ENCODE measurements at regions not wholly inside any gene's neighbourhood (a gene's known extent, or its start where the extent isn't known, plus 50 kb on each side); places are given as distances from the start of the nearest gene placed in this dataset.

- no peak overlapping the region for H3K18ac ChIP-seq (ENCODE audit: low read depth in 1 of 2, low read length in 2 of 2)
- H2AK5ac ChIP-seq (ENCODE audit: low read length, severe bottlenecking), result no peak overlapping the region
- no peak overlapping the region for H3K4me3 ChIP-seq (ENCODE audit: insufficient read depth in 1 of 2, low read depth in 1 of 2, low read length in 2 of 2)
- H3K23ac ChIP-seq (ENCODE audit: low read length in 2 of 2), result no peak overlapping the region
- H3K9me3 ChIP-seq (ENCODE audit: control insufficient read depth, low read length), result no peaks in the 10 kb centered on the region
- no peak overlapping the region for H3K27ac ChIP-seq (ENCODE audit: low read length, poor library complexity, severe bottlenecking)
- no peak overlapping the region for H3K4me2 ChIP-seq (ENCODE audit: low read length, poor library complexity, severe bottlenecking)
- H2BK12ac ChIP-seq (ENCODE audit: low read length in 2 of 2), result no peak overlapping the region
- 47% methylated on average over 2 of the region's 2 CpGs for WGBS
- H3K27me3 ChIP-seq (ENCODE audit: control insufficient read depth in 1 of 2, insufficient read depth in 1 of 2, low read length in 2 of 2), result no peaks in the 10 kb centered on the region
- H3K79me1 ChIP-seq (replicated peaks; ENCODE audit: low read length, poor library complexity, severe bottlenecking), result no peaks in the 10 kb centered on the region
- no peak for DNase-seq
- H3K9ac ChIP-seq (ENCODE audit: low read length), result no peak overlapping the region
- no peak overlapping the region for H3K4ac ChIP-seq (ENCODE audit: low read depth in 1 of 2, low read length in 2 of 2)
- H2BK120ac ChIP-seq (ENCODE audit: low read depth, low read length), result no peak overlapping the region
- no peaks in the 10 kb centered on the region for H3K36me3 ChIP-seq (ENCODE audit: control insufficient read depth in 1 of 2, insufficient read depth in 2 of 2, low read depth in 1 of 2, low read length in 2 of 2)
- no peak overlapping the region for H2BK5ac ChIP-seq (ENCODE audit: low read depth, low read length, poor library complexity, severe bottlenecking)
- no peak overlapping the region for H2AFZ ChIP-seq (ENCODE audit: low read depth, low read length)
- no peak overlapping the region for H2BK15ac ChIP-seq (ENCODE audit: low read depth, poor library complexity, severe bottlenecking)
- H3K14ac ChIP-seq (ENCODE audit: low read length in 2 of 2), result no peak overlapping the region
- H4K91ac ChIP-seq (ENCODE audit: low read length), result no peak overlapping the region
- H3K4me1 ChIP-seq (ENCODE audit: control insufficient read depth, insufficient read depth, low read depth, low read length), result no peaks in the 10 kb centered on the region
- H4K8ac ChIP-seq (ENCODE audit: low read length), result no peak overlapping the region
Observed at GRCh38 chr11:82082976-82083375, 650.7 kb downstream of the FAM181B start.

- Histone ChIP-seq H2AFZ (ENCODE audit: low read depth, low read length) (no peak overlapping the region), H3K4ac (ENCODE audit: low read depth in 1 of 2, low read length in 2 of 2) (no peak overlapping the region), H3K4me2 (ENCODE audit: low read length, poor library complexity, severe bottlenecking) (no peak overlapping the region), H3K14ac (ENCODE audit: low read length in 2 of 2) (no peak overlapping the region), H2BK120ac (ENCODE audit: low read depth, low read length) (no peak overlapping the region), H3K27ac (ENCODE audit: low read length, poor library complexity, severe bottlenecking) (no peak overlapping the region), H3K27me3 (ENCODE audit: control insufficient read depth in 1 of 2, insufficient read depth in 1 of 2, low read length in 2 of 2) (no peaks in the 10 kb centered on the region), H2BK12ac (ENCODE audit: low read length in 2 of 2) (no peak overlapping the region), H4K8ac (ENCODE audit: low read length) (no peak overlapping the region), H3K4me1 (ENCODE audit: control insufficient read depth, insufficient read depth, low read depth, low read length) (no peaks in the 10 kb centered on the region), H3K79me1 (replicated peaks; ENCODE audit: low read length, poor library complexity, severe bottlenecking) (no peaks in the 10 kb centered on the region), H3K4me3 (ENCODE audit: insufficient read depth in 1 of 2, low read depth in 1 of 2, low read length in 2 of 2) (no peak overlapping the region), H3K36me3 (ENCODE audit: control insufficient read depth in 1 of 2, insufficient read depth in 2 of 2, low read depth in 1 of 2, low read length in 2 of 2) (no peaks in the 10 kb centered on the region), H4K91ac (ENCODE audit: low read length) (no peak overlapping the region), H3K23ac (ENCODE audit: low read length in 2 of 2) (no peak overlapping the region), H2BK5ac (ENCODE audit: low read depth, low read length, poor library complexity, severe bottlenecking) (no peak overlapping the region), H2BK15ac (ENCODE audit: low read depth, poor library complexity, severe bottlenecking) (no peak overlapping the region), H2AK5ac (ENCODE audit: low read length, severe bottlenecking) (no peak overlapping the region), H3K18ac (ENCODE audit: low read depth in 1 of 2, low read length in 2 of 2) (no peak overlapping the region), H3K9me3 (ENCODE audit: control insufficient read depth, low read length) (no peaks in the 10 kb centered on the region), H3K9ac (ENCODE audit: low read length) (no peak overlapping the region)
- WGBS, result 76% methylated on average over 2 of the region's 2 CpGs
- no peak for DNase-seq
Observed at GRCh38 chr11:82080160-82080559, 653.5 kb downstream of the FAM181B start.

DNA sequence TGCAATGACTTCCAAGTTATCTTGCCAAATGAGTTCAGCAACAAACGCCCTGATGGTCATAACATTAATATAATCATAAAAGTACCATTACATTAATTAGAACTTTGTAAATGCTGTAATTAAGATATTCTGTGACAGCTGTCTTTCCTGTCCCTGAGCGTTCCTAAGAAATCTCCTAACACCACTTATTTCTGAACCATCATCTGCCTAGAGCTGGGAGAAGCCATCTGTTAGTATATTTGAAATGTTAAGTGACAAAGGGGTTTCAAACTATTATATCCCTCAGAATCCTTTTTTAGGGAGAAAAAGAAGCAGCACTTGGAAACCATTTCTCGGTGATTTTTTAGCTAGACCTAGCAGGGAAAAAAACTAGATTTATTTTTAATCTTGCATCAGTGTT, 657.5 kb downstream of the FAM181B start:
- H2AFZ ChIP-seq (ENCODE audit: low read depth, low read length), result no peak overlapping the region
- H2BK12ac ChIP-seq (ENCODE audit: low read length in 2 of 2), result no peak overlapping the region
- H3K27ac ChIP-seq (ENCODE audit: low read length, poor library complexity, severe bottlenecking), result no peak overlapping the region
- no peak overlapping the region for H3K4ac ChIP-seq (ENCODE audit: low read depth in 1 of 2, low read length in 2 of 2)
- H2AK5ac ChIP-seq (ENCODE audit: low read length, severe bottlenecking), result no peak overlapping the region
- DNase-seq, result no peak
- H3K23ac ChIP-seq (ENCODE audit: low read length in 2 of 2), result no peak overlapping the region
- H2BK120ac ChIP-seq (ENCODE audit: low read depth, low read length), result no peak overlapping the region
- no peak overlapping the region for H3K14ac ChIP-seq (ENCODE audit: low read length in 2 of 2)
- 71% methylated on average over 1 of the region's 3 CpGs for WGBS
- no peaks in the 10 kb centered on the region for H3K4me1 ChIP-seq (ENCODE audit: control insufficient read depth, insufficient read depth, low read depth, low read length)
- H3K27me3 ChIP-seq (ENCODE audit: control insufficient read depth in 1 of 2, insufficient read depth in 1 of 2, low read length in 2 of 2), result no peaks in the 10 kb centered on the region
- no peak overlapping the region for H2BK15ac ChIP-seq (ENCODE audit: low read depth, poor library complexity, severe bottlenecking)
- no peak overlapping the region for H4K91ac ChIP-seq (ENCODE audit: low read length)
- H3K79me1 ChIP-seq (replicated peaks; ENCODE audit: low read length, poor library complexity, severe bottlenecking), result no peaks in the 10 kb centered on the region
- no peaks in the 10 kb centered on the region for H3K36me3 ChIP-seq (ENCODE audit: control insufficient read depth in 1 of 2, insufficient read depth in 2 of 2, low read depth in 1 of 2, low read length in 2 of 2)
- no peak overlapping the region for H3K4me3 ChIP-seq (ENCODE audit: insufficient read depth in 1 of 2, low read depth in 1 of 2, low read length in 2 of 2)
- no peak overlapping the region for H3K4me2 ChIP-seq (ENCODE audit: low read length, poor library complexity, severe bottlenecking)
- no peak overlapping the region for H3K18ac ChIP-seq (ENCODE audit: low read depth in 1 of 2, low read length in 2 of 2)
- H3K9me3 ChIP-seq (ENCODE audit: control insufficient read depth, low read length), result no peaks in the 10 kb centered on the region
- H2BK5ac ChIP-seq (ENCODE audit: low read depth, low read length, poor library complexity, severe bottlenecking), result no peak overlapping the region
- no peak overlapping the region for H4K8ac ChIP-seq (ENCODE audit: low read length)
- no peak overlapping the region for H3K9ac ChIP-seq (ENCODE audit: low read length)

GRCh38 chr11:82059505-82059904, 674.2 kb downstream of the FAM181B start:
- H3K4me1 ChIP-seq (ENCODE audit: control insufficient read depth, insufficient read depth, low read depth, low read length), result no peaks in the 10 kb centered on the region
- DNase-seq, result no peak
- H3K4ac ChIP-seq (ENCODE audit: low read depth in 1 of 2, low read length in 2 of 2), result no peak overlapping the region
- H3K4me3 ChIP-seq (ENCODE audit: insufficient read depth in 1 of 2, low read depth in 1 of 2, low read length in 2 of 2), result no peak overlapping the region
- H3K14ac ChIP-seq (ENCODE audit: low read length in 2 of 2), result no peak overlapping the region
- no peak overlapping the region for H4K8ac ChIP-seq (ENCODE audit: low read length)
- no peak overlapping the region for H2BK120ac ChIP-seq (ENCODE audit: low read depth, low read length)
- H3K27ac ChIP-seq (ENCODE audit: low read length, poor library complexity, severe bottlenecking), result no peak overlapping the region
- H2AK5ac ChIP-seq (ENCODE audit: low read length, severe bottlenecking), result no peak overlapping the region
- no peak overlapping the region for H2AFZ ChIP-seq (ENCODE audit: low read depth, low read length)
- no peak overlapping the region for H3K18ac ChIP-seq (ENCODE audit: low read depth in 1 of 2, low read length in 2 of 2)
- H3K9ac ChIP-seq (ENCODE audit: low read length), result no peak overlapping the region
- no peak overlapping the region for H3K4me2 ChIP-seq (ENCODE audit: low read length, poor library complexity, severe bottlenecking)
- no peak overlapping the region for H2BK15ac ChIP-seq (ENCODE audit: low read depth, poor library complexity, severe bottlenecking)
- no peak overlapping the region for H2BK12ac ChIP-seq (ENCODE audit: low read length in 2 of 2)
- no peaks in the 10 kb centered on the region for H3K27me3 ChIP-seq (ENCODE audit: control insufficient read depth in 1 of 2, insufficient read depth in 1 of 2, low read length in 2 of 2)
- H3K79me1 ChIP-seq (replicated peaks; ENCODE audit: low read length, poor library complexity, severe bottlenecking), result no peaks in the 10 kb centered on the region
- no peak overlapping the region for H4K91ac ChIP-seq (ENCODE audit: low read length)
- no peak overlapping the region for H3K23ac ChIP-seq (ENCODE audit: low read length in 2 of 2)
- H2BK5ac ChIP-seq (ENCODE audit: low read depth, low read length, poor library complexity, severe bottlenecking), result no peak overlapping the region
- 86% methylated on average over 1 of the region's 3 CpGs for WGBS
- H3K36me3 ChIP-seq (ENCODE audit: control insufficient read depth in 1 of 2, insufficient read depth in 2 of 2, low read depth in 1 of 2, low read length in 2 of 2), result no peaks in the 10 kb centered on the region
- no peaks in the 10 kb centered on the region for H3K9me3 ChIP-seq (ENCODE audit: control insufficient read depth, low read length)
